Activated CD8-positive, alpha-beta memory T cell treated with anti-CD3 and anti-CD28 coated beads for 36 hours (primary cell): ENCODE measurements at regions not wholly inside any gene's neighbourhood (a gene's known extent, or its start where the extent isn't known, plus 50 kb on each side); places are given as distances from the start of the nearest gene placed in this dataset.

Experiments
- CTCF ChIA-PET: fragments of 350-600 bp; sonication (Branson Sonifier 250); formaldehyde crosslinking; loops from one replicate; lab custom pipeline; 2021; ENCODE audit warnings: antibody characterized with exemption; lab: Charles Lee
- POLR2A ChIA-PET: fragments of 350-600 bp; sonication (Branson Sonifier 250); formaldehyde crosslinking; loops from one replicate; lab custom pipeline; 2021; ENCODE audit warnings: antibody characterized with exemption; lab: Charles Lee

GRCh38 chr2:145029873-145030272 is 510.0 kb upstream of the ZEB2 start:
- POLR2A ChIA-PET, result no interaction called here
- CTCF ChIA-PET, result no interaction called here

- ChIA-PET CTCF (no interaction called here), POLR2A (no interaction called here)
Measured at GRCh38 chr2:145029081-145029480, 509.2 kb upstream of the ZEB2 start.

- ChIA-PET CTCF (no interaction called here), POLR2A (no interaction called here)
Measured at GRCh38 chr2:145028101-145028920, 508.4 kb upstream of the ZEB2 start.

- CTCF ChIA-PET, result no interaction called here
- POLR2A ChIA-PET, result no interaction called here
Measured at GRCh38 chr2:145026456-145027455, 506.8 kb upstream of the ZEB2 start.

- ChIA-PET POLR2A (no interaction called here), CTCF (no interaction called here)
Measured at GRCh38 chr2:145025382-145025781, 505.5 kb upstream of the ZEB2 start.

GRCh38 chr2:145023334-145023934 is 503.5 kb upstream of the ZEB2 start:
- CTCF ChIA-PET, result no interaction called here
- POLR2A ChIA-PET, result no interaction called here

- POLR2A ChIA-PET, result no interaction called here
Measured at GRCh38 chr2:145022666-145023333, 502.9 kb upstream of the ZEB2 start.

GRCh38 chr2:145021962-145022665 is 502.2 kb upstream of the ZEB2 start:
- ChIA-PET POLR2A (no interaction called here), CTCF (interaction anchor here (0.7 kb wide), 1 partner anchor 1197 kb away, joined by 5 read pairs; no protein-coding TSS in a partner anchor)

More at GRCh38 chr2:145022666-145023333, 502.9 kb upstream of the ZEB2 start:
- CTCF ChIA-PET, result interaction anchor here (0.7 kb wide), 1 partner anchor 1196 kb away, joined by 5 read pairs; no protein-coding TSS in a partner anchor

GRCh38 chr2:145020694-145021093 is 500.8 kb upstream of the ZEB2 start:
- CTCF ChIA-PET, result no interaction called here
- POLR2A ChIA-PET, result no interaction called here

GRCh38 chr2:145020139-145020538 is 500.2 kb upstream of the ZEB2 start:
- POLR2A ChIA-PET, result no interaction called here
- CTCF ChIA-PET, result no interaction called here

- ChIA-PET POLR2A (no interaction called here), CTCF (no interaction called here)
Measured at GRCh38 chr2:145018502-145018901, 498.6 kb upstream of the ZEB2 start.

GRCh38 chr2:145017149-145017548 is 497.2 kb upstream of the ZEB2 start:
- POLR2A ChIA-PET, result no interaction called here
- CTCF ChIA-PET, result no interaction called here

GRCh38 chr2:145016711-145017110 is 496.8 kb upstream of the ZEB2 start:
- ChIA-PET POLR2A (no interaction called here), CTCF (no interaction called here)

GRCh38 chr2:145015561-145015960 is 495.6 kb upstream of the ZEB2 start:
- ChIA-PET CTCF (no interaction called here), POLR2A (no interaction called here)

- ChIA-PET POLR2A (no interaction called here), CTCF (no interaction called here)
Measured at GRCh38 chr2:145012806-145013205, 492.9 kb upstream of the ZEB2 start.

GRCh38 chr2:145012214-145012670 is 492.3 kb upstream of the ZEB2 start:
- POLR2A ChIA-PET, result no interaction called here
- CTCF ChIA-PET, result no interaction called here

- CTCF ChIA-PET, result no interaction called here
- POLR2A ChIA-PET, result no interaction called here
Measured at GRCh38 chr2:145010635-145011034, 490.7 kb upstream of the ZEB2 start.

- CTCF ChIA-PET, result no interaction called here
- POLR2A ChIA-PET, result no interaction called here
Measured at GRCh38 chr2:145007960-145008263, 488.0 kb upstream of the ZEB2 start.
